ENCODE measurements at regions not wholly inside any gene's neighbourhood (a gene's known extent, or its start where the extent isn't known, plus 50 kb on each side); places are given as distances from the start of the nearest gene placed in this dataset.

DNA sequence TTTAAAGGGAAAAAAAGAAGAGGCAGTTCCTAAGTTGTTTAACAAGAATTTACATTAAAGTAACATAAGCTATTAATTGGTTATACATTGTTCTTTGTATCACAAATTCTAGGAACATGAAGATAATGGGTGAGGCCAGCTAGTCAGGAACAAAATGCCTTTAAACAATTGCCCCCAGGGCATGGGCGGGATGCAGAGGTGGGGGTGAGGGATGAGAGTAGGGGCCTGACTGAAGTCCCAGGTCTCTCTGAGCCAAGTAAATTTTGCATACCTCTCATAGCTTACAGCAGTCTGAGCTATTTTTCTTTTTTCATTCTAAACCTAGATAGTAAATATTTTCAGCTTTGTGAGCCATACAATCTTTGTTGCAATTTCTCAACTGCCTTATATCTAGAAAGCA, 77.8 kb upstream of the RNU6-1 start:
- no peak overlapping the region for H3K4me3 ChIP-seq (ENCODE audit: low read length)
- no peaks in the 10 kb centered on the region for H3K79me2 ChIP-seq (ENCODE audit: control insufficient read depth, low read length)
- TF ChIP-seq, protein P1, sequence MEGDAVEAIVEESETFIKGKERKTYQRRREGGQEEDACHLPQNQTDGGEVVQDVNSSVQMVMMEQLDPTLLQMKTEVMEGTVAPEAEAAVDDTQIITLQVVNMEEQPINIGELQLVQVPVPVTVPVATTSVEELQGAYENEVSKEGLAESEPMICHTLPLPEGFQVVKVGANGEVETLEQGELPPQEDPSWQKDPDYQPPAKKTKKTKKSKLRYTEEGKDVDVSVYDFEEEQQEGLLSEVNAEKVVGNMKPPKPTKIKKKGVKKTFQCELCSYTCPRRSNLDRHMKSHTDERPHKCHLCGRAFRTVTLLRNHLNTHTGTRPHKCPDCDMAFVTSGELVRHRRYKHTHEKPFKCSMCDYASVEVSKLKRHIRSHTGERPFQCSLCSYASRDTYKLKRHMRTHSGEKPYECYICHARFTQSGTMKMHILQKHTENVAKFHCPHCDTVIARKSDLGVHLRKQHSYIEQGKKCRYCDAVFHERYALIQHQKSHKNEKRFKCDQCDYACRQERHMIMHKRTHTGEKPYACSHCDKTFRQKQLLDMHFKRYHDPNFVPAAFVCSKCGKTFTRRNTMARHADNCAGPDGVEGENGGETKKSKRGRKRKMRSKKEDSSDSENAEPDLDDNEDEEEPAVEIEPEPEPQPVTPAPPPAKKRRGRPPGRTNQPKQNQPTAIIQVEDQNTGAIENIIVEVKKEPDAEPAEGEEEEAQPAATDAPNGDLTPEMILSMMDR (IDR thresholded peaks at IDR 0.05; ENCODE audit: low read depth, low read length, poor library complexity, severe bottlenecking), result no peak
- no peak for TF ChIP-seq EZH2phosphoT487 (IDR thresholded peaks at IDR 0.05; ENCODE audit: borderline replicate concordance, low read length)
- H3F3A ChIP-seq (ENCODE audit: control insufficient read depth, insufficient read depth), result no peaks in the 10 kb centered on the region
- no peaks in the 10 kb centered on the region for H3K4me1 ChIP-seq (ENCODE audit: control insufficient read depth, low read length)
- H3K27me3 ChIP-seq (ENCODE audit: control insufficient read depth, low read length), result no peaks in the 10 kb centered on the region
- H3K4me2 ChIP-seq (ENCODE audit: low read length), result no peak overlapping the region
- H3K9me3 ChIP-seq (ENCODE audit: control insufficient read depth, insufficient read depth, low read length), result peaks cover 11% of the 10 kb centered on the region
- H3K36me3 ChIP-seq (ENCODE audit: control insufficient read depth, low read length), result no peaks in the 10 kb centered on the region
- no peaks in the 10 kb centered on the region for H3K9me2 ChIP-seq (replicated peaks; ENCODE audit: control insufficient read depth, low read length)
- H3K27ac ChIP-seq (ENCODE audit: low read depth, low read length), result no peak overlapping the region
- H4K20me1 ChIP-seq (ENCODE audit: control insufficient read depth, insufficient read depth, low read depth, low read length), result no peaks in the 10 kb centered on the region

DNA sequence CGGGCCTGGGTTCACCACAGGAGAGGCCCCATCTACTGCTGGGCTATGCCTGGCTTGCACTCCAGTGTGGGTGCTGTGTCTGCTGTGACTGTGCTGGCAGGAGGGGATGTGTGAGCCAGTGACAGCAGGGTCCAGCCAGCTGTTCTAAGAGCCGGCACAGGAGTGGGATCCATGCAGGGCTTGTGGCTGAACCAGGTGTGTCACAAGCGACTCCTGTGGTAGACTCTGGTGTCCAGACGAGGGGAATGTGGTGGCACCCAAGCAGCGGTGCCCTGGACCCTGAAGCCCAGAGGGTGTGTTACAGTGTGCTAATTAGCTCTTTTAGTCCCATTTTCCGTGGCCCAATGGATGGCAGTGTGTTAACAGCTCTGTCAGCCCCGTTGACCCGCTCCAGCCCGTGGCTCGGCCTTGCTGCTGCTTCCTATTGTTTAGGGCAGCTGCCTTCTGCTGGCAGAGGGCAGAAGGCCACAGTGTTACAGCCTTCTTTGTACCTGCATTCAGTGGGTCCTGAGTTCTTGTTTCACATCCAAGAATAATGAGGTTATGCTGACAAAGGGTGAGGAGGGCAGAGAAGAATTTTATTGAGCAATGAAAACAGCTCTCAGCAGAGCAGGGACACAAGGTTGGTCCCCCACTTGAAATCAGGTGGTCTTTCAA, 78.5 kb upstream of the RNU6-1 start:
- no peaks in the 10 kb centered on the region for H3F3A ChIP-seq (ENCODE audit: control insufficient read depth, insufficient read depth)
- H3K27ac ChIP-seq (ENCODE audit: low read depth, low read length), result no peak overlapping the region
- no peaks in the 10 kb centered on the region for H3K36me3 ChIP-seq (ENCODE audit: control insufficient read depth, low read length)
- H3K27me3 ChIP-seq (ENCODE audit: control insufficient read depth, low read length), result no peaks in the 10 kb centered on the region
- no peaks in the 10 kb centered on the region for H3K79me2 ChIP-seq (ENCODE audit: control insufficient read depth, low read length)
- no peak overlapping the region for H3K4me2 ChIP-seq (ENCODE audit: low read length)
- H4K20me1 ChIP-seq (ENCODE audit: control insufficient read depth, insufficient read depth, low read depth, low read length), result no peaks in the 10 kb centered on the region
- H3K9me2 ChIP-seq (replicated peaks; ENCODE audit: control insufficient read depth, low read length), result no peaks in the 10 kb centered on the region
- H3K9me3 ChIP-seq (ENCODE audit: control insufficient read depth, insufficient read depth, low read length), result peaks cover 11% of the 10 kb centered on the region
- no peaks in the 10 kb centered on the region for H3K4me1 ChIP-seq (ENCODE audit: control insufficient read depth, low read length)
- TF ChIP-seq, protein P1 (IDR thresholded peaks at IDR 0.05; ENCODE audit: low read depth, low read length, poor library complexity, severe bottlenecking), result no peak
- TF ChIP-seq EZH2phosphoT487 (IDR thresholded peaks at IDR 0.05; ENCODE audit: borderline replicate concordance, low read length), result no peak
- H3K4me3 ChIP-seq (ENCODE audit: low read length), result no peak overlapping the region

DNA sequence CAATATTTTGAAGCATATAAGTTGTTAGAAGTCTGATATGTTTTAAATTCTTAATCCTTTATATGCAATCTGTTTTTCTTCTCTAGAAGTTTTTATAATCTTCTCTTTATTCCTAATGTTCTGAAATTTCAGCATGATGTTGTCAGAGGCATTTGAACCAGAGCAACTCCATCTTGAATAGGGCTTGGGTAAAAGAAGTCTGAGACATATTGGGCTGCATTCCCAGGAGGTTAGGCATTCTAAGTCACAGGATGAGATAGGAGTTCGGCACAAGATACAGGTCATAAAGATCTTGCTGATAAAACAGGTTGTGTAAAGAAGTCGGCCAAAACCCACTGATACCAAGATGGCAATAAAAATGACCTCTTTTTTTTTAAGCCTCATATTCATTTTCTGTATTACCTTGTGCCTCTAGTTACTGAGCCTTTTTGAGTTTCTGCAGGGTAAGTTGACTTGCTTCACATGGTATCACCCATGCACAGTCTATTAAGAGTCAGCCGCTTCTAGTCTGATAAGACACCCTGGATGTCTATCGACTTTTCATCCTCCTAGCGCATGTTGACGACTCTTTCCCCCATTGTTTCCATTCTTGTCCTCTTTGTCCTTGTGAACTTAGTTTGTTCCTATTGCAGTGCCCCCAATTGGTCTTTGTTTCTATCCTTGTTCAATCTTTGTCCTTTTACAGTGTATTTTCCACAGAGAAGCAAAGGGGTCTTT, 80.8 kb upstream of the RNU6-1 start:
- TF ChIP-seq, protein P1 (IDR thresholded peaks at IDR 0.05; ENCODE audit: low read depth, low read length, poor library complexity, severe bottlenecking), result no peak
- no peak for TF ChIP-seq EZH2phosphoT487 (IDR thresholded peaks at IDR 0.05; ENCODE audit: borderline replicate concordance, low read length)
- Histone ChIP-seq H3K27ac (ENCODE audit: low read depth, low read length) (no peak overlapping the region), H4K20me1 (ENCODE audit: control insufficient read depth, insufficient read depth, low read depth, low read length) (no peaks in the 10 kb centered on the region), H3K9me2 (replicated peaks; ENCODE audit: control insufficient read depth, low read length) (no peaks in the 10 kb centered on the region), H3K9me3 (ENCODE audit: control insufficient read depth, insufficient read depth, low read length) (peaks cover 11% of the 10 kb centered on the region), H3F3A (ENCODE audit: control insufficient read depth, insufficient read depth) (no peaks in the 10 kb centered on the region), H3K27me3 (ENCODE audit: control insufficient read depth, low read length) (no peaks in the 10 kb centered on the region), H3K4me2 (ENCODE audit: low read length) (no peak overlapping the region), H3K4me3 (ENCODE audit: low read length) (no peak overlapping the region), H3K4me1 (ENCODE audit: control insufficient read depth, low read length) (no peaks in the 10 kb centered on the region), H3K79me2 (ENCODE audit: control insufficient read depth, low read length) (no peaks in the 10 kb centered on the region), H3K36me3 (ENCODE audit: control insufficient read depth, low read length) (no peaks in the 10 kb centered on the region)
